HG02759 (cell line): ENCODE measurements at regions not wholly inside any gene's neighbourhood (a gene's known extent, or its start where the extent isn't known, plus 50 kb on each side); places are given as distances from the start of the nearest gene placed in this dataset.
A peak's percentile ranks its signal among the peaks of the same experiment; 100 is the strongest.
"Not testable (repeated sequence)": the region's sequence is repeated elsewhere in the genome, so short reads cannot be mapped to it uniquely, and the experiment has no call there.

Source experiments
- ATAC-seq: cut with Tn5 transposase; IDR thresholded peaks from one replicate; pipeline ENCODE4 v1.9.1; 2021; ENCODE audit warnings: mild to moderate bottlenecking, moderate library complexity; ENCODE audit not compliant: unreplicated experiment

DNA sequence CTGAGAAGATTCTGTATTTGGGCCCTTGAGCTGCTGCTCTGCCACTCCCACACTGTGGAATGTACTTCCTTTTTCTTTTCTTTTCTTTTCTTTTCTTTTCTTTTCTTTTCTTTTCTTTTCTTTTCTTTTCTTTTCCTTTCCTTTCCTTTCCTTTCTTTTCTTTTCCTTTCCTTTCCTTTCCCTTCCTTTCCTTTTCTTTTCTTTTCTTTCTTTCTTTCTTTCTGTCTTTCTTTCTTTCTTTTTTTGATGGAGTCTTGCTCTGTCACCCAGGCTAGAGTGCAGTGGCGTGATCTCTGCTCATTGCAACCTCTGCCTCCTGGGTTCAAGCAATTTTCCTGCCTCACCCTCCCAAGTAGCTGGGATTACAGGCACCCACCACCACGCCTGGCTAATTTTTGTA is 89.8 kb downstream of the DNAAF6 start:
- not testable (repeated sequence) for ATAC-seq

DNA sequence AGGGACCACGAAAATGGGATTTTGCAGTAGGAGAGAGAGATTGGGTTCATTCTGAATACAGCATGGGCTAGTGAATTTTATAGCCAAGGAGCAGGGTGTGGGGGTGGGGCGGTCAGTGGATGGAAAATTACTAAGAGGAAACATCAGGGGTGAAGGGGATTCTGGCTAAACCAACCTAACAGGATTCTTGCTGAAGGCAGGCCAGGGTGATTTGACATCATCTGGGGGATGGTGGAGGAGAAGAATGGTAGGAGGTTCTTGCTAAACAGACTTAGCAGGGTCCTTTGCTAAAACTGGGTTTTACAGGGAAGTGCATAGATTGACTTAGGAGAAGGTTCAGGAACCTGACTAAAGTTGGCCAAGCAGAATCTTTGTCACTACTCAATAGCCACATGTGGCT is 91.9 kb downstream of the DNAAF6 start:
- ATAC-seq = no peak

DNA sequence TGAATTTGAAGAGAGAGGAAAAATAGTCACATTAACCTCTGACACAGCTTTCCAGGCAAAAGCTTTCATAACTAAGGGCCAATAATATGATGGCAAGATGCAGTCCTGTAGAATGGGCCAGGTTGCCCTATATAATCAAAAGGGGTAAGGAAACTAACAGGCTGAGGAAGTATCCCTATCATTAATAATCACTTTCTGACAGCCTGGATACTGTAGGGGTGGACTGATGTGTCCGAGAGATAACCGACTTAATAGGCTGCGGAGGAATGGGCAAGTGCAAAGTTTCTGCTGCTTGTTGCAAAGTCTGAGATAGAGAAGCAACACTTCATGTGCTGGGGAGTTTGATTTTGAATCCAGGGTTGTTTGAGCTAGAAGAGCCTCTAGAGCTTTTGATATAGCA is 94.8 kb downstream of the DNAAF6 start:
- no peak for ATAC-seq

DNA sequence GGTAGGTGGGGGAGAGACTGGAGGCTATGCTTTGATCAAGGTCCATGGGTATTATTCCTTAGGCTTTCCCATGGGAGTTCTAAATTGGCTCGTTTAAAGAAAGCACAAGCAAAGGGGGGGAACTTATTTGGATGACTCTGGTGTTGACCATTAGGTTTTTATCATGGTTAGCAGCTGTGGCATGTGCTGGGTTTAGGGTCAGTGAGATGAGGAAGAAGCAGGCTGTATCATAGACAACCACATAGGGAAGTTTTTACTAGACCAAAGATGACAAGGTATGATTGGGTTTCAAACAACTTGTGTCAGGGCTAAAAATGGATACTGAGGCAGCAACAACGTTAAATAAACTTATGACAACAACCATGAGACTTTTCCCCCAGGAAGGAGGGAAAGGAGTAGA is 97.7 kb downstream of the DNAAF6 start:
- no peak for ATAC-seq

DNA sequence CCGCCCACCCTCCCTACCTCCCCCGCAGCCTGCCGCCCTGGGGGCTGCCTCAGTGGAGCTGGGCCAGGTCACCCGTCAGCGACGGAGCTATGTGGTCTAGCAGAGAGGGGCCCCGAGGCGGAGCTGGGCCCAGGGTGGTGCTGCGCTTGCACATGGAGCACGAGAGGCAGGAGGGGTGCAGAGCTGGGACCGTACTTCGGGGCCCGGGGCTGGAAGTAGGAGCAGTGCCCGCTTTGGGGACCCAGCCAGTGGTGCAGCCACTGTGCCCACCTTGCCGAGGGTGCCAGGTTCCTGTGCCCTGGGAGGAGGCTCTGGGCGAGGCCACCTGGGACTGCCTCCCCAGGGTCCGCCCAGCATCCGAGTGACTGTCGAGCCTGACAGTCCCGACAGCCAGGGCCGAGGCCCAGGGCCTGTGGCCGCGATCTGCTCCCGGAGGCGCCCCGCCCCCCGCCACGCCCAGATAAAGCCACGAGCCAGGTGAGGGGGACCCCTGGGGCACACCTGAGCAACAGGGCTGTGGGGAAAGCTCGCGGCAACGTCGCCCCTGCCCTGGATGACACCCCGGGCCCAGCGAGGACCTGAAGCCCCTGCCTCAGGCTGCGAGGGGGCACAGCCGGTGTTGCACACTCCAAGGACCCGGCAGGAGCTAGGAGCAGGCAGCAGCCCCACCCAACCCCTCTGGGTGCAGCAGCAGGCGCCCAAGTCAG is 117.5 kb downstream of the DNAAF6 start:
- ATAC-seq = no peak

DNA sequence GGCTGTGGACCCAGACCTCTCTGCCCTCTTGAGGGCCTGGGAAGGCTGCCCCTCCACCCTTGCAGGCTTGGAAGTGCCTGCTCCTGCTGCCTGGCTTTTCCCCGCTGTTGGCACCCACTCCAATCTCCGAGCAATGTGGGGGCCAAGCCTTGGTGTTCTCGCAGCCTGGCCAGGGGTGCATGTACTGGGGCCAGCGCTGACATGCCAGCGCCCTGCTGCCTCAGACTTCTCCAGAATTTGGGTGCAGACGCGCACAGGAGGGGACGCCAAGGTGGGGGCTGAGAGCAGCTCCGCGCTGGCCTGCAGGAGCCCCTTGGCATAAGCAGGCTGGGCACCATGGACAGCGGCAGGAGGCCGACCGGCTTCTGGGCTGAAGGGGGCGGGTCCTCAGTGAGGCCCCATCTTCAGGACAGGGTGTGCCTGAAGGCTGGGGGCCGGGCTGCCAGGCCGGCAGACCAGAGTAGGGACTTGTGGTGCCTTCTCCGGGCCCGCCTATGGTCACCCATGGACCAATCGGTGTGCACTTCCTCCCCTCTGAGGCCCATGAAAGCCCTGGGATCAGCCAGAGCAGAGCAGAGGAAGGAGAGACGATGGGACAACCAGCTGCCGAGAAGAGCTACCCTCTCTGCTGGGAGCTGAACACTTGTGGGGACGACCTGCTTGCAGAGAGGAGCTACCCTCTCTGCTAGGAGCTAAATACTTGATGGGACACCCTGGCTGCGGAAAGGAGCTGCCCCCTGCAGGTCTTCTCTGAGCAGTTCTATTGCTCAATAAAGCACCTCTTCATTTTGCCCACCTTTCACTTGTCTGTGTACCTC is 118.3 kb downstream of the DNAAF6 start:
- peak; percentile 50 for ATAC-seq

DNA sequence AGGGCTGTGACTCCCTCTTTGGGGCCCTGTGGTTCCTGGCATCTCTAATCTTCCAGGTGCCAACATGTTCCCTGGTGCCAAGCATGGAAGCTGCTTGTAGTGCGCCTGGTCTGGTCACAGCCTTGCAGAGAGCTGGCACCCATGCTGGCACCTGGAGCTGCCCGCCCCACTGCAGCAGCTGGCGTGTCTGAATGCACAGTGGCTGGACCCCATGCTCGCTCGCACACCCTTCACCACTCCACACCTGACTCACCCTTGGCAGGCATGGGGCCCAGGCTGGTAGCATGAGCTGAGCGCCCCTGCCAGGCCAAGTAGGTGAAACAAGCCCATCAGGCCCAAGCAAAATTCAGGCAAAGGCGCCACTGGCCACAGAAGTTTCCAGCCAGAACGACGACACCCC is 119.1 kb downstream of the DNAAF6 start:
- ATAC-seq = no peak

DNA sequence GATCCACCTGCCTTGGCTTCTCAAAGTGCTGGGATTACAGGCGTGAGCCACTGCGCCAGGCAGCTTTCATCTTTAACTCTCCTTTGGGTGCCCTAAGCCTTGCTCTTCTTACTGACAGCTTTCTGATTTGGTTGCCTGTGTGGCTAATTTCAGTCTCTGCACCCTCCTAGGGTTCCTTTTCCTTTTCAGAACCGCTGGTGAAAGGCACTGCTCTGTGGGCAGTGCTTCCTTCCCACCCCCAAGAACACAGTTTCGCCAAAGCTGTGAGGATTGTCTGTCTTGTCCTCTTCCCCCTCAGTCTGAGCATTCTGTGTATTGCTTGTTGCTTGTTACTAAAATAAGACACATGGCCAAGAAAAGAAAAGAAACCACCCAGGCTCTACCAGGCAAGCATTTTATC is 101.4 kb upstream of the FRMPD3 start:
- ATAC-seq = no peak

DNA sequence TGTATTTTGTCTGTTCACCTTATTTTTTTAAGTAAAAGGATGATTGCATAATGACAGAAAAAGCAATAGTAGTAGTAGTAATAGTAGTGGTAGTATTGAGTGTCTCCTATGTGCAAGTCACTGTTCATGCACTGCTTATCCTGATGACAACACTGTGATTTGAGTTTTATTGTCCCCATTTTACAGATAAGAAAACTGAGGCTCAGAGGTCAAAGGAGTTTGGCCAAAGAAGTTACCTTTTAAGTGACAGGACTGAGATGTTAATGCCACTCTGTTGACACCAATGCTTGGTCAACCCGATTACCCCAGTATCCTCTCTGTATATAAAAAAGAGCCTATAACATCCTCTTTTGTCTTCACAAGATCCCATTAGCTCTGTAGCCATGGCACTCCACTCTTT is 100.5 kb upstream of the FRMPD3 start:
- no peak for ATAC-seq

DNA sequence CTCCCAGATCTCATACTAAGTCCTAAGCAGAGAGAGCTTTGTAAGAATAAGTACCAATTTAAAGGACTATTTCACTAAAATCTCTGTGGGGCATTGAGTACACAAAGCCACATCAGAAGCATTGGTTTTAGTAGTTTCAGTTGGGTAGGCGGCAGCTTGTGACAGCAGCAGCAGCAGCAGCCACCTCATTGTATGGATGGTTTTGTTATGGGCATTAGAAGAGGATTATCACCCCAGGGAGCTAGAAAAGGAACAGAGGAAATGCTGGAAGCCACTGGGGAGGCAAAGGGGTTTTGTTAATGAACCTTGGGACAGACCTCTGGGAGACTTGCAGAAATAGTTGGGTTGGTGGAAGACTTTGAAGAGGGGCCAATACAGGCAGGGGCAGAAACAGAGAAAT is 93.9 kb upstream of the FRMPD3 start:
- no peak for ATAC-seq

DNA sequence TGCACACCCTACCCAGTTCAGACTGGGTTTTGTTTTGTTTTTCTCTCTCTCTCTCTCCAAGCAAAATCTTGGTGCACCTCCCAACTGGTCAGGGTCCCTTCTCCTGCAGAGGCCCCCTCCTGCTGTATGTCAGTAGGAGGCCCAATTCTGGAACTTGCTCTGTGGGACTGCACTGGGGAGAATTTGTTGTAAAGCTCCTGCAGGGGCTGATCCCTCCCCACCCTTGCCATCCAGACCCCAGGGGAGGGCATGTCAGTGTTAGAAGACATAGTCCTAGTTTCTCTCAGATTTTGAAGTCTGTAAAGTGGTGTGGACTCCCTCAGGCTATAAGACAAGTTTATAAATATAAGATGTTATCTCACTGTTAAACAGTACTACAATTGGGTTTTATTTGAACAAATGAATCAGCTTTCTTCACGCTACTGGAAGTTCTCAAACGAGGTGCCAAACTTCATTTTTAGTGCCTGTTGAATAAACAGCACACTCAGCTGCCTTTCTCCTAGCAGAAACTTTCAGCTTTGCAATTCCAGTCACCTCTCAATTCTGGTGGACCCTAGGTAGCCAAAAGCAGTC is 88.6 kb upstream of the FRMPD3 start:
- no peak for ATAC-seq

DNA sequence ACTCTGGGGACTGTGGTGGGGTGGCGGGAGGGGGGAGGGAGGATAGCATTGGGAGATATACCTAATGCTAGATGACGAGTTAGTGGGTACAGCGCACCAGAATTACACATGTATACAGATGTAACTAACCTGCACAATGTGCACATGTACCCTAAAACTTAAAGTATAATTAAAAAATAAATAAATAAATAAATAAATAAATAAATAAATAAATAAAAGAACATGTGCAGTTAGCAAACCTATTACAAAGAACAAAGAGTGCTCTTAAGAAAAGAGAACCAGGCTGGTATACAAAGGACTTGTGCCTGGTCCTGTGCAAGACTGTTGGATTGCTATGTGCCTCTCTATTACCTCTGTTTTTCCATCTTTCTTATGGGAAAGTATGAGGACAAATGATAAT is 79.3 kb upstream of the FRMPD3 start:
- ATAC-seq = not testable (repeated sequence)

DNA sequence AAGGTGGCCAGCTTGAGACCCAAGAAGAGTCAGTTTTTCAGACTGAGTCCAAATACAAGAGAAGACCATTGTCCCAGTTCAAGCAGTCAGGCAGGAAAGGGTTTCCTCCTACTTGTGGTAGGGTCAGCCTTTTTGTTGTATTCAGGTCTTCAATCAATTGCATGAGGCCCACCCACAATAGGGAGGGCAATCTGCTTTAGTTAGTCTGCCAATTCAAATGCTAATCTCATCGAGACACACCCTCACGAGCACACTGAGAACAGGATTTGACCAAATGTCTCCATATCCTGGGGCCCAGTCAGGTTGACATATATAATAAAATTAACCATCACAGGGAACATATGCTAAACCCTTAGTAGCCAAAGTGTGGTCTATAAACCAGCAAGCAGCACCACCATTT is 75.3 kb upstream of the FRMPD3 start:
- ATAC-seq = no peak

DNA sequence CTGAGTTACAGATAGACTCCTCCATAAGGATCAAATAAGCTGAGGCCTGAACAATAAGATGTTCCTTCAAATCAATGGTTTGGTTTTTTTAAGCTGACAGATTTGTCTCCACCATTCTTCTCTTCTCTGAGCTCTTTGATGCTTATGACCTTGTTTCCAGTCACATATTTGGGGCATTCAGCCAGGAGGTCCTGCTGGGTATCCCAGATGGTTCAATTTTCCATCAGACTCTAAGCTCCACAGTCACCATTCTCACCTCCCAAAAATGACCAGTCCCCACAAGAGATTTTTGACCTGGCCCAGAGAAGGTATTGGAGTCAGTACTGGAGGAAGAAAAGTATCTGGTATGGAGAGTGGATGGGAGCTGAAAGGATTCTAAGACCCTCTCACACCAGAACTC is 74.6 kb upstream of the FRMPD3 start:
- ATAC-seq = no peak

DNA sequence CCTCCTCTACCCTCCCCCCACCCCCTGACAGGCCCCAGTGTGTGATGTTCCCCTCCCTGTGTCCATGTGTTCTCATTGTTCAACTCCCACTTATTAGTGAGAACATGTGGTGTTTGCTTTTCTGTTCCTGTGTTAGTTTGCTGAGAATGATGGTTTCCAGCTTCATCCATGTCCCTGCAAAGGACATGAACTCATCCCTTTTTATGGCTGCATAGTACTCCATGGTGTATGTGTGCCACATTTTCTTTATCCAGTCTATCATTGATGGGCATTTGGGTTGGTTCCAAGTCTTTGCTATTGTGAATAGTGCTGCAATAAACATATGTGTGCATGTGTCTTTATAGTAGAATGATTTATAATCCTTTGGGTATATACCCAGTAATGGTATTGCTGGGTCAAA is 73.3 kb upstream of the FRMPD3 start:
- not testable (repeated sequence) for ATAC-seq

DNA sequence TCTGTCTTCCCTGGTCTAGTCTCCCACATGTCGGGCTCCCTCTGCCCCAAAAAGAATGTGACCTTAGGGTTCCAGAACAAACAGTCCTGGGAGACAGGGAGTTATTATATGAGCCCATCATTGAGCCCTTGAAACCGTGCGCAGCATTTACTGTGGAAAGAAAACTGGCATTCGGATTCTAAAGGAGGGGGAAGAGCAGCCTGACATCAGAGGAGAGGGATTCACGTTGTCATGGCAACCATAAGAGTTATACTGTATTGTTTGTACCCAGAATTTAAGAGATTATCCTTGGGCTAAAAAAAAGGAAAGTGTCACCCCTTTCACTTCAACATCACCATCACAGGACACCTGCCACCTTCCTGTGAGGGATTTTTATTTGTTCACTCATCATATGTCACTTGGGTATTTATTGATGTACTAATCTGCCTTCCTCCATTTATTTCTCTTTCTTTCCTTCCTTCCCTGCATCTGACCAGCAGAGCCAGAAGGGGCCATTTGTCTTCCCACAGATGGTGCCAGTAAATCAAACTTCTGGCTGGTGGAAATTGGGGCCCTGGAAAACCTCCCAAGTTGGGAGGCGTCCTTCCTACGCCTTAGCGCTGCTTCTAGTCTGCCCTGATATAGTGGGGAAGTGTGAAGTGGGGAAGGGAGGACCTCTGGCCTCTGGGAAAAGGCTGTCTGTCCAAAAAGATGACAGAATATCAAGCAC is 64.9 kb upstream of the FRMPD3 start:
- no peak for ATAC-seq

DNA sequence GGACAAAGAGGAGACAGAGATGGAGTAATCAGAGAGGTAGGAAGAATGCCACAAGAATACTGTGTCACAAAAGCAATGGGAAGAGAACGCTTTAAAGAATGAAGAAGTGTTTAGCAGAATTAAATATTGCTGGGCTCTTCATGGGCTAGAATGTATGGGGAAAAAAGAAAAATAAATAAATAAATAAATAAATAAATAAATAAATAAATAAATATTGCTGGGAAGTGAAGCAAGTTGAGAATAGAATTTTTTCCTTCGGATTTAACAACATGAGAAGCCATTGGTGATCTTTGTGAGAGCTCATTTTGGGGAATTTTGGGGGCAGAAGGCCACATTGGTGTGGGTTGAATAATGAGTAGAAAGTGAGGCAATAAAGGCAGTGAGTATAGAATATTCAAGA is 59.7 kb upstream of the FRMPD3 start:
- no peak for ATAC-seq

DNA sequence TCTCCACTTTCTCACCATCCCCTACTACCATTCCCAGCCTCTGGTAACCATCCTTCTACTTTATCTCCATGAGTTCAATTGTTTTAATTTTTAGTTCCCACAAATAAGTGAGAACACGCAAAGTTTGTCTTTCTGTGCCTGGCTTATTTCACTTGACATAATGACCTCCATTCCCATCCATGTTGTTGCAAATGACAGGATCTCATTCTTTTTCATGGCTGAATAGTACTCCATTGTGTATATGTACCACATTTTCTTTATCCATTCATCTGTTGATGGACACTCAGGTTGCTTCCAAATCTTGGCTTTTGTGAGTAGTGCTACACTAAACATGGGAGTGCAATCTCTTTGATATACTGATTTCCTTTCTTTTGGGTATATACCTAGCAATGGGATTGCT is 55.8 kb upstream of the FRMPD3 start:
- not testable (repeated sequence) for ATAC-seq

DNA sequence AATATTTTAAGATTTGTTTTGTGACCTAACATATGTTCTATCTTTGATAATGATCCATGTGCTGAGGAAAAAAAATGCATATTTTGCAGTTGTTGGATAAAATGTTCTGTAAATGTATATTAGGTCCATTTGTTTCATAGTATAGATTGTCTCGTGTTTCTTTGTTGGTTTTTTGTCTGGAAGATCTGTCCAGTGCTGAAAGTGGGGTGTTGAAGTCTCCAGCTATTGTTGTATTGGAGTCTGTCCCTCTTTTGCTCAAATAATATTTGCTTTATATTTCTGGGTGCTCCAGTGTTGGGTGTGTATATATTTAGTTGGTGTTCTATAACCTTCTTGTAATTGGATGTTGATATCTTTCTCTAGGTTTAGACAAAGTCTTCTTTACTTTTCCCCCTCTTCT is 53.2 kb upstream of the FRMPD3 start:
- no peak for ATAC-seq

DNA sequence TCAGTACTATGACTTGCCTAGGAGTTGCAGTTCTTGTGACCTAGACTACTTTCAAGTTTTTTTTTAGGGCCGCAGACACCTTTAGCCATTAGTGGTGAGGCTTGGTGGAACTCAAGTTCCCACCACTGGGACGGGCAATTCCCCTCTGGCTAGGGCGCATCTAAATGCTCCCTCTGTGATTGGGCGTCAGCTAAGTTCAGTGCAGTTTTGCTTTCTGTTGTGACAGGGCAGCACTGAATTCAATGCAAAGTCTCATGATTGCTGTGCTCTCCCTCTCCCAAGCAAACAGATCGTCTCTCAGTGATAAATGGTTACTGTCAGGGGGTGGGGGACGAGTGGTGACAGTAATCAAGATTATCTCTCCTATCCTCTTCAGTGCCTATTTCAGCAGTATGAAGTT is 52.7 kb upstream of the FRMPD3 start:
- no peak for ATAC-seq

DNA sequence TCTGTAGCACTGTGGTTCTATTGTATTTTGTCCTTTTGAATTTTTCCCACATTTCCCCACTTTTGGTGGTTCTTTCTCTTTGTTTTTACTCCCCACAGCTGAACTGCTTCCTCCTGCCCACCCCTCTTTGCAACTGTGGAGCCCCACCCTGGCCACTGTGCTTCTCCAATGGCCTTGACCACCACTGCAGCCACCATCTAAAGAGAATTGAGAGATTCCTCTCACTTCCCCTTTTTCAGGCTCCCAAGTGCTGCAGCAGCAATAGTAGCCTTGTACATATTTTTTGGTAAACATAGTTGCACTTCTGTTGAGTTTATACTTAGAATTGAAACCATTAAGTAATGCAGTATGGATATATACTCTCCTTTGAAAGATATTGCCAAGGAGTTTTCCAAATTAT is 51.3 kb upstream of the FRMPD3 start:
- ATAC-seq = no peak
